HepG2 (cell line): ENCODE measurements at regions not wholly inside any gene's neighbourhood (a gene's known extent, or its start where the extent isn't known, plus 50 kb on each side); places are given as distances from the start of the nearest gene placed in this dataset.

Experiments
- DNMT3B ChIP-seq: conservative IDR thresholded peaks from 2 replicates; pipeline ENCODE4 v1.6.1; 2016; ENCODE audit warnings: missing biosample characterization, control low read depth
- IKZF4 ChIP-seq: sonication (generic); formaldehyde crosslinking; IDR thresholded peaks from 2 replicates; pipeline ENCODE4 v1.5.1; 2020; ENCODE audit warnings: borderline replicate concordance, mild to moderate bottlenecking, low read depth, missing genetic modification reagents; ENCODE audit errors: not compliant biosample characterization
- NFKB2 ChIP-seq: sonication (generic); formaldehyde crosslinking; IDR thresholded peaks from 2 replicates; pipeline ENCODE4 v1.4.0; 2020; ENCODE audit warnings: missing genetic modification reagents, borderline replicate concordance
- PAX8 ChIP-seq: sonication (generic); formaldehyde crosslinking; IDR thresholded peaks from 2 replicates; pipeline ENCODE4 v1.8.0; 2022; ENCODE audit warnings: mild to moderate bottlenecking, missing genetic modification reagents, borderline replicate concordance
- PCBP2 ChIP-seq: fragments of 200-400 bp; formaldehyde crosslinking; optimal IDR thresholded peaks from 2 replicates; pipeline ENCODE3; 2018; ENCODE audit warnings: low read length, low read depth; ENCODE audit not compliant: poor library complexity, severe bottlenecking
- PITX1 ChIP-seq: sonication (generic); formaldehyde crosslinking; IDR thresholded peaks from 2 replicates; pipeline ENCODE4 v1.5.1; 2020; ENCODE audit warnings: mild to moderate bottlenecking, missing genetic modification reagents
- PLRG1 ChIP-seq: fragments of 450-650 bp; conservative IDR thresholded peaks from 2 replicates; pipeline ENCODE4 v1.6.1; 2016
- SIN3B ChIP-seq: fragments of 150-350 bp; IDR thresholded peaks from 2 replicates; pipeline ENCODE4 v1.6.1; 2014; ENCODE audit warnings: low read length
- SNAPC2 ChIP-seq: sonication (generic); formaldehyde crosslinking; IDR thresholded peaks from 2 replicates; pipeline ENCODE4 v1.8.1; 2022; ENCODE audit warnings: mild to moderate bottlenecking, missing genetic modification reagents
- STAT5B ChIP-seq: sonication (generic); formaldehyde crosslinking; IDR thresholded peaks from 2 replicates; pipeline ENCODE4 v1.4.0; 2020; ENCODE audit warnings: missing genetic modification reagents
- ZNF224 ChIP-seq: sonication (generic); formaldehyde crosslinking; IDR thresholded peaks from 2 replicates; pipeline ENCODE4 v1.5.0; 2020; ENCODE audit warnings: mild to moderate bottlenecking, missing genetic modification reagents
- ZNF264 ChIP-seq: sonication (generic); formaldehyde crosslinking; IDR thresholded peaks from 2 replicates; pipeline ENCODE4 v1.4.0; 2020; ENCODE audit warnings: missing genetic modification reagents
- ZNF878 ChIP-seq: sonication (generic); formaldehyde crosslinking; IDR thresholded peaks from 2 replicates; pipeline ENCODE4 v1.8.1; 2023; ENCODE audit warnings: mild to moderate bottlenecking, missing genetic modification reagents, moderate library complexity
- TF ChIP-seq, protein P1 (sequence below): sonication (generic); formaldehyde crosslinking; IDR thresholded peaks from 2 replicates; pipeline ENCODE4 v1.4.0; 2020; ENCODE audit warnings: mild to moderate bottlenecking, missing genetic modification reagents
- TF ChIP-seq, protein P2 (sequence below): sonication (generic); formaldehyde crosslinking; IDR thresholded peaks from 2 replicates; pipeline ENCODE4 v1.4.0; 2020; ENCODE audit warnings: missing genetic modification reagents
- TF ChIP-seq, protein P3 (sequence below): sonication (generic); formaldehyde crosslinking; IDR thresholded peaks from 2 replicates; pipeline ENCODE4 v1.4.0; 2020; ENCODE audit warnings: missing genetic modification reagents; ENCODE audit errors: not compliant biosample characterization
- TF ChIP-seq, protein P4 (sequence below): sonication (generic); formaldehyde crosslinking; IDR thresholded peaks from 2 replicates; pipeline ENCODE4 v1.4.0; 2020; ENCODE audit warnings: missing genetic modification reagents
- TF ChIP-seq, protein P5 (sequence below): sonication (generic); formaldehyde crosslinking; IDR thresholded peaks from 2 replicates; pipeline ENCODE4 v1.4.0; 2020; ENCODE audit warnings: missing genetic modification reagents

DNA sequence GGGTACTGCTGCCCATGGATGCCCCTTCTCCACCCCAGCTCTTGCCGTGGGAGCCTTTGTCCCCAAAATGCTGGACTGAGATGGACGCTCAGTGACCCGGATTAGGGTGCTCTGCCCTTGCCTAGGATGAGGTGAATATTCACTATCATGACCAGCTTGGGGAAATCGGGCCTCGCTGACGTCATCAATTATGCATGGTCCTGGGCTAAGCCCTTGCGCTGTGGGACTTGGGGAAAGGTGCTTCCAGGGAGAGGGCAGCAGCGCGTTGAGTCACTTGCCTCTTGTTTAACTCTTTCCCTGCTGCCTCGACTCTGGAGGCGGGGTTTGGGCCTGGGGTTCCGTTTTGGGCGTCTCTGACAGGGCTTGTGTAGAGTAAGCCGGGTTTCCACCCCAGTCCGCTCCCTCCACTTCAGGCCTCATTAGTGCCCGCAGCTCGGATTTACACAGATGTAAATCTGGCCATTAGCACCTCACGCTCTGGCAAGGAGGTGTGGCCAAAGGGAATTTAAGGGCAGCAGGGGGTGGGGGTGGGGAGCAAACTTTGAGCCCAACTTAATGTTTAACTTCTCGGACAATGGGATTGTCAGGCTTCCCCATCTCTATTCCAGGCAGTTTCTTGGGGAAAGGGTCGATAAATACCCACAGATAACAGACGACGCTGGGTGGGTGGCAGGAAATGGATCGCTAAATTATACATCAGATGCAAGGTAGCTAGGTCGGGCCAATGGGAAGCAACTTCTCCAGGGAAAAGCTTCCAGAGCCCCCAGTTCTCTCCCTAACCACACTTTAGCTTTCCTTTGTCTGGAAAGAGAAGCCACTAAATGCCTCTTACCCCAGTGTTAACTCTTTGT, 51.3 kb upstream of the TCF7L2 start (continued):
- no peak; the same call in 1 of the 2 replicates for TF ChIP-seq ZNF224 (CRISPR knock-in tag)
- TF ChIP-seq, protein P1, sequence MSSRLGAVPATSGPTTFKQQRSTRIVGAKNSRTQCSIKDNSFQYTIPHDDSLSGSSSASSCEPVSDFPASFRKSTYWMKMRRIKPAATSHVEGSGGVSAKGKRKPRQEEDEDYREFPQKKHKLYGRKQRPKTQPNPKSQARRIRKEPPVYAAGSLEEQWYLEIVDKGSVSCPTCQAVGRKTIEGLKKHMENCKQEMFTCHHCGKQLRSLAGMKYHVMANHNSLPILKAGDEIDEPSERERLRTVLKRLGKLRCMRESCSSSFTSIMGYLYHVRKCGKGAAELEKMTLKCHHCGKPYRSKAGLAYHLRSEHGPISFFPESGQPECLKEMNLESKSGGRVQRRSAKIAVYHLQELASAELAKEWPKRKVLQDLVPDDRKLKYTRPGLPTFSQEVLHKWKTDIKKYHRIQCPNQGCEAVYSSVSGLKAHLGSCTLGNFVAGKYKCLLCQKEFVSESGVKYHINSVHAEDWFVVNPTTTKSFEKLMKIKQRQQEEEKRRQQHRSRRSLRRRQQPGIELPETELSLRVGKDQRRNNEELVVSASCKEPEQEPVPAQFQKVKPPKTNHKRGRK (CRISPR knock-in tag): no peak
- TF ChIP-seq ZNF878 (CRISPR knock-in tag): 0 out of 2 replicates have a peak, but pooled peaks have one; percentile 29
- TF ChIP-seq, protein P2, sequence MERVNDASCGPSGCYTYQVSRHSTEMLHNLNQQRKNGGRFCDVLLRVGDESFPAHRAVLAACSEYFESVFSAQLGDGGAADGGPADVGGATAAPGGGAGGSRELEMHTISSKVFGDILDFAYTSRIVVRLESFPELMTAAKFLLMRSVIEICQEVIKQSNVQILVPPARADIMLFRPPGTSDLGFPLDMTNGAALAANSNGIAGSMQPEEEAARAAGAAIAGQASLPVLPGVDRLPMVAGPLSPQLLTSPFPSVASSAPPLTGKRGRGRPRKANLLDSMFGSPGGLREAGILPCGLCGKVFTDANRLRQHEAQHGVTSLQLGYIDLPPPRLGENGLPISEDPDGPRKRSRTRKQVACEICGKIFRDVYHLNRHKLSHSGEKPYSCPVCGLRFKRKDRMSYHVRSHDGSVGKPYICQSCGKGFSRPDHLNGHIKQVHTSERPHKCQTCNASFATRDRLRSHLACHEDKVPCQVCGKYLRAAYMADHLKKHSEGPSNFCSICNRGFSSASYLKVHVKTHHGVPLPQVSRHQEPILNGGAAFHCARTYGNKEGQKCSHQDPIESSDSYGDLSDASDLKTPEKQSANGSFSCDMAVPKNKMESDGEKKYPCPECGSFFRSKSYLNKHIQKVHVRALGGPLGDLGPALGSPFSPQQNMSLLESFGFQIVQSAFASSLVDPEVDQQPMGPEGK (CRISPR knock-in tag): peak; percentile 16; the same call in 1 of the 2 replicates
- no peak for TF ChIP-seq PAX8 (CRISPR knock-in tag)
- TF ChIP-seq, protein P3, sequence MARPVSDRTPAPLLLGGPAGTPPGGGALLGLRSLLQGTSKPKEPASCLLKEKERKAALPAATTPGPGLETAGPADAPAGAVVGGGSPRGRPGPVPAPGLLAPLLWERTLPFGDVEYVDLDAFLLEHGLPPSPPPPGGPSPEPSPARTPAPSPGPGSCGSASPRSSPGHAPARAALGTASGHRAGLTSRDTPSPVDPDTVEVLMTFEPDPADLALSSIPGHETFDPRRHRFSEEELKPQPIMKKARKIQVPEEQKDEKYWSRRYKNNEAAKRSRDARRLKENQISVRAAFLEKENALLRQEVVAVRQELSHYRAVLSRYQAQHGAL (CRISPR knock-in tag): no peak
- TF ChIP-seq SNAPC2 (CRISPR knock-in tag): 0 out of 2 replicates have a peak, but pooled peaks have one; percentile 46
- TF ChIP-seq ZNF264 (CRISPR knock-in tag): 0 out of 2 replicates have a peak, but pooled peaks have one; percentile 20
- TF ChIP-seq NFKB2 (CRISPR knock-in tag): no peak; the same call in 1 of the 2 replicates
- peak; percentile 64 for TF ChIP-seq IKZF4 (CRISPR knock-in tag)
- TF ChIP-seq DNMT3B (CRISPR knock-in tag): 0 out of 2 replicates have a peak, but pooled peaks have one; percentile 65
- TF ChIP-seq PLRG1: no peak
- no peak for TF ChIP-seq SIN3B
- TF ChIP-seq STAT5B (CRISPR knock-in tag): no peak
- TF ChIP-seq, protein P4, sequence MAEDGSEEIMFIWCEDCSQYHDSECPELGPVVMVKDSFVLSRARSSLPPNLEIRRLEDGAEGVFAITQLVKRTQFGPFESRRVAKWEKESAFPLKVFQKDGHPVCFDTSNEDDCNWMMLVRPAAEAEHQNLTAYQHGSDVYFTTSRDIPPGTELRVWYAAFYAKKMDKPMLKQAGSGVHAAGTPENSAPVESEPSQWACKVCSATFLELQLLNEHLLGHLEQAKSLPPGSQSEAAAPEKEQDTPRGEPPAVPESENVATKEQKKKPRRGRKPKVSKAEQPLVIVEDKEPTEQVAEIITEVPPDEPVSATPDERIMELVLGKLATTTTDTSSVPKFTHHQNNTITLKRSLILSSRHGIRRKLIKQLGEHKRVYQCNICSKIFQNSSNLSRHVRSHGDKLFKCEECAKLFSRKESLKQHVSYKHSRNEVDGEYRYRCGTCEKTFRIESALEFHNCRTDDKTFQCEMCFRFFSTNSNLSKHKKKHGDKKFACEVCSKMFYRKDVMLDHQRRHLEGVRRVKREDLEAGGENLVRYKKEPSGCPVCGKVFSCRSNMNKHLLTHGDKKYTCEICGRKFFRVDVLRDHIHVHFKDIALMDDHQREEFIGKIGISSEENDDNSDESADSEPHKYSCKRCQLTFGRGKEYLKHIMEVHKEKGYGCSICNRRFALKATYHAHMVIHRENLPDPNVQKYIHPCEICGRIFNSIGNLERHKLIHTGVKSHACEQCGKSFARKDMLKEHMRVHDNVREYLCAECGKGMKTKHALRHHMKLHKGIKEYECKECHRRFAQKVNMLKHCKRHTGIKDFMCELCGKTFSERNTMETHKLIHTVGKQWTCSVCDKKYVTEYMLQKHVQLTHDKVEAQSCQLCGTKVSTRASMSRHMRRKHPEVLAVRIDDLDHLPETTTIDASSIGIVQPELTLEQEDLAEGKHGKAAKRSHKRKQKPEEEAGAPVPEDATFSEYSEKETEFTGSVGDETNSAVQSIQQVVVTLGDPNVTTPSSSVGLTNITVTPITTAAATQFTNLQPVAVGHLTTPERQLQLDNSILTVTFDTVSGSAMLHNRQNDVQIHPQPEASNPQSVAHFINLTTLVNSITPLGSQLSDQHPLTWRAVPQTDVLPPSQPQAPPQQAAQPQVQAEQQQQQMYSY: 0 out of 2 replicates have a peak, but pooled peaks have one; percentile 38
- no peak for TF ChIP-seq PCBP2
- TF ChIP-seq PITX1 (CRISPR knock-in tag): no peak
- TF ChIP-seq, protein P5, sequence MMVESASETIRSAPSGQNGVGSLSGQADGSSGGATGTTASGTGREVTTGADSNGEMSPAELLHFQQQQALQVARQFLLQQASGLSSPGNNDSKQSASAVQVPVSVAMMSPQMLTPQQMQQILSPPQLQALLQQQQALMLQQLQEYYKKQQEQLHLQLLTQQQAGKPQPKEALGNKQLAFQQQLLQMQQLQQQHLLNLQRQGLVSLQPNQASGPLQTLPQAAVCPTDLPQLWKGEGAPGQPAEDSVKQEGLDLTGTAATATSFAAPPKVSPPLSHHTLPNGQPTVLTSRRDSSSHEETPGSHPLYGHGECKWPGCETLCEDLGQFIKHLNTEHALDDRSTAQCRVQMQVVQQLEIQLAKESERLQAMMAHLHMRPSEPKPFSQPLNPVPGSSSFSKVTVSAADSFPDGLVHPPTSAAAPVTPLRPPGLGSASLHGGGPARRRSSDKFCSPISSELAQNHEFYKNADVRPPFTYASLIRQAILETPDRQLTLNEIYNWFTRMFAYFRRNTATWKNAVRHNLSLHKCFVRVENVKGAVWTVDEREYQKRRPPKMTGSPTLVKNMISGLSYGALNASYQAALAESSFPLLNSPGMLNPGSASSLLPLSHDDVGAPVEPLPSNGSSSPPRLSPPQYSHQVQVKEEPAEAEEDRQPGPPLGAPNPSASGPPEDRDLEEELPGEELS (CRISPR knock-in tag): peak; percentile 77
